A549 (cell line): ENCODE measurements at regions not wholly inside any gene's neighbourhood (a gene's known extent, or its start where the extent isn't known, plus 50 kb on each side); places are given as distances from the start of the nearest gene placed in this dataset.

Experiments used
- ATAC-seq, 2 experiments: fragments of 200-7000 bp in 1 of 2; fragments of >200 bp in 1 of 2; cut with Nextera tagmentation in 1 of 2; cut with Tn5 transposase in 1 of 2; 3 replicates each; pipeline versions ENCODE4 v1.8.0 to v1.9.1; 2018 to 2020; ENCODE audit warnings: mild to moderate bottlenecking in 1 of 2, moderate library complexity in 1 of 2
- CTCF ChIA-PET: fragments of 300-600 bp; sonication (Branson Sonifier 250); formaldehyde crosslinking; extraction: SDS; loops from one replicate; lab custom pipeline; 2021; ENCODE audit warnings: antibody characterized with exemption, inconsistent platforms; lab: Yijun Ruan, JAX
- POLR2A ChIA-PET: fragments of 350-600 bp; formaldehyde crosslinking; extraction: SDS; loops from one replicate; lab custom pipeline; 2021; ENCODE audit warnings: antibody characterized with exemption, inconsistent platforms; lab: Yijun Ruan, JAX
- DNase-seq, 2 experiments: peaks; one replicate each; pipeline versions ENCODE4 v3.0.0 to v3.0.0-alpha.2; 2011 to 2016; ENCODE audit warnings: low read depth in 1 of 2, low spot score in 1 of 2
- FAIRE-seq: peaks from 2 replicates; lab custom pipeline; 2011; peaks lifted over from hg19 to GRCh38; lab: Jason Lieb, UNC
- H3K27ac ChIP-seq, 2 experiments: fragments of >200 bp; sonication (Bioruptor Twin); formaldehyde crosslinking; 3 replicates each; pipeline ENCODE4 v1.5.1; 2016 to 2017
- H3K4me1 ChIP-seq: fragments of >200 bp; sonication (Bioruptor Twin); formaldehyde crosslinking; 3 replicates; pipeline ENCODE4 v1.6.1; 2016
- H3K4me2 ChIP-seq: fragments of >200 bp; sonication (Bioruptor Twin); formaldehyde crosslinking; 3 replicates; pipeline ENCODE4 v1.6.1; 2016
- H3K4me3 ChIP-seq: fragments of >200 bp; sonication (Bioruptor Twin); formaldehyde crosslinking; 3 replicates; pipeline ENCODE4 v1.5.1; 2016
- H3K9me3 ChIP-seq: fragments of >200 bp; sonication (Bioruptor Twin); formaldehyde crosslinking; 3 replicates; pipeline ENCODE4 v1.6.1; 2016
- BHLHE40 ChIP-seq: IDR thresholded peaks from 2 replicates; pipeline ENCODE4 v1.6.1; 2012; ENCODE audit warnings: low read depth, low read length, inconsistent platforms
- CBX2 ChIP-seq: fragments of 200-600 bp; sonication (generic); IDR thresholded peaks from 2 replicates; pipeline ENCODE4 v1.6.1; 2016; ENCODE audit warnings: low read depth, mild to moderate bottlenecking, borderline replicate concordance
- CEBPB ChIP-seq, 2 experiments: fragments of >200 bp in 1 of 2; sonication (Bioruptor Twin) in 1 of 2; formaldehyde crosslinking in 1 of 2; IDR thresholded peaks; 2 replicates each; pipeline ENCODE4 v1.6.1; 2012 to 2016
- CHD2 ChIP-seq: fragments of 150-350 bp; IDR thresholded peaks from 2 replicates; pipeline ENCODE4 v1.6.1; 2014; ENCODE audit warnings: low read length; ENCODE audit not compliant: partially characterized antibody
- CHD4 ChIP-seq: fragments of 200-600 bp; sonication (generic); IDR thresholded peaks from 2 replicates; pipeline ENCODE4 v1.6.1; 2016; ENCODE audit warnings: antibody characterized with exemption, mild to moderate bottlenecking, borderline replicate concordance
- E2F6 ChIP-seq: IDR thresholded peaks from 2 replicates; pipeline ENCODE4 v1.6.1; 2012; ENCODE audit warnings: low read depth, borderline replicate concordance
- ELK1 ChIP-seq: fragments of 150-350 bp; IDR thresholded peaks from 2 replicates; pipeline ENCODE4 v1.6.1; 2014; ENCODE audit warnings: low read depth, mild to moderate bottlenecking, low read length
- FOSL2 ChIP-seq, 2 experiments: fragments of 450-650 bp in 1 of 2; fragments of >200 bp in 1 of 2; sonication (Bioruptor Twin) in 1 of 2; formaldehyde crosslinking; IDR thresholded peaks; 2 replicates each; pipeline versions ENCODE4 v1.5.0 to v1.6.1; 2016 to 2020; ENCODE audit warnings: mild to moderate bottlenecking in 1 of 2, moderate library complexity in 1 of 2
- HES2 ChIP-seq: fragments of >200 bp; sonication (Bioruptor Twin); formaldehyde crosslinking; IDR thresholded peaks from 2 replicates; pipeline ENCODE4 v1.6.1; 2016
- HOXB5 ChIP-seq: fragments of 250-450 bp; sonication (Bioruptor Pico); IDR thresholded peaks from 2 replicates; pipeline ENCODE4 v1.5.0; 2020; ENCODE audit warnings: mild to moderate bottlenecking, moderate library complexity
- MAZ ChIP-seq: fragments of 150-350 bp; IDR thresholded peaks from 2 replicates; pipeline ENCODE4 v1.6.1; 2014; ENCODE audit warnings: antibody characterized with exemption, low read depth, low read length, borderline replicate concordance
- NFE2L2 ChIP-seq: fragments of 150-350 bp; conservative IDR thresholded peaks from 2 replicates; pipeline ENCODE4 v1.6.1; 2014; ENCODE audit warnings: low read length
- PHF8 ChIP-seq: fragments of 200-600 bp; sonication (generic); IDR thresholded peaks from 2 replicates; pipeline ENCODE4 v1.6.1; 2016; ENCODE audit warnings: low read depth, mild to moderate bottlenecking, antibody characterized with exemption, moderate library complexity, borderline replicate concordance
- RAD21 ChIP-seq, 2 experiments: fragments of >200 bp in 1 of 2; sonication (Bioruptor Twin) in 1 of 2; formaldehyde crosslinking in 1 of 2; IDR thresholded peaks in 1 of 2; conservative IDR thresholded peaks in 1 of 2; 2 replicates in 1 of 2; 3 replicates in 1 of 2; pipeline ENCODE4 v1.6.1; 2012 to 2018; ENCODE audit warnings: inconsistent platforms in 1 of 2
- RARB ChIP-seq: fragments of 250-450 bp; sonication (Bioruptor Pico); IDR thresholded peaks from 2 replicates; pipeline ENCODE4 v1.8.0; 2021; ENCODE audit warnings: mild to moderate bottlenecking, moderate library complexity
- RFX5 ChIP-seq: fragments of 450-650 bp; IDR thresholded peaks from 2 replicates; pipeline ENCODE4 v1.7.1; 2014; ENCODE audit warnings: antibody characterized with exemption, mild to moderate bottlenecking, moderate library complexity
- SMC3 ChIP-seq: fragments of >200 bp; sonication (Bioruptor Twin); formaldehyde crosslinking; IDR thresholded peaks from 3 replicates; pipeline ENCODE4 v1.6.1; 2018; ENCODE audit warnings: inconsistent platforms
- SREBF2 ChIP-seq: fragments of 450-650 bp; IDR thresholded peaks from 2 replicates; pipeline ENCODE4 v1.6.1; 2014; ENCODE audit warnings: mild to moderate bottlenecking, moderate library complexity
- TP53 ChIP-seq: fragments of 250-450 bp; sonication (Bioruptor Pico); IDR thresholded peaks from 2 replicates; pipeline ENCODE4 v1.5.0; 2021; ENCODE audit warnings: mild to moderate bottlenecking, moderate library complexity
- ZFP36 ChIP-seq: fragments of 450-650 bp; IDR thresholded peaks from 2 replicates; pipeline ENCODE4 v1.6.1; 2014; ENCODE audit warnings: borderline replicate concordance; ENCODE audit not compliant: partially characterized antibody
- ZNF302 ChIP-seq: fragments of 250-450 bp; sonication (Bioruptor Pico); IDR thresholded peaks from 2 replicates; pipeline ENCODE4 v1.9.0; 2021; ENCODE audit warnings: inconsistent platforms, mild to moderate bottlenecking, moderate library complexity
- ZSCAN20 ChIP-seq: fragments of 250-450 bp; sonication (Bioruptor Pico); IDR thresholded peaks from 2 replicates; pipeline ENCODE4 v1.8.0; 2022; ENCODE audit warnings: mild to moderate bottlenecking, moderate library complexity
- WGBS: methylation state at CpG from one replicate; pipeline ENCODE4 v1.1.6; 2017; ENCODE audit errors: missing lambda C conversion rate; 5-methylcytosine and 5-hydroxymethylcytosine counted together

GRCh38 chr11:95653680-95654079 lies 135.9 kb downstream of the FAM76B start (continued):
- TF ChIP-seq RARB (no peak), PHF8 (no peak)

- TF ChIP-seq ZSCAN20: no peak
- TF ChIP-seq FOSL2 (IDR thresholded peaks at IDR 0.05): no peak
- TF ChIP-seq FOSL2 (CRISPR knock-in tag; IDR thresholded peaks at IDR 0.05): no peak
- no peak for FAIRE-seq
- Histone ChIP-seq H3K27ac (no peak overlapping the region), H3K4me3 (no peak overlapping the region), H3K9me3 (no peaks in the 10 kb centered on the region), H3K4me1 (no peaks in the 10 kb centered on the region), H3K4me2 (no peak overlapping the region)
- ChIA-PET CTCF (no interaction called here), POLR2A (no interaction called here)
- WGBS: 51% methylated on average over 5 of the region's 5 CpGs
- DNase-seq: no peak
- ATAC-seq: no peak
Observed at GRCh38 chr11:95653099-95653498, 136.5 kb downstream of the FAM76B start.

- H3K27ac ChIP-seq: no peak overlapping the region
- H3K4me1 ChIP-seq: no peaks in the 10 kb centered on the region
- H3K4me2 ChIP-seq: no peak overlapping the region
- no peaks in the 10 kb centered on the region for H3K9me3 ChIP-seq
- FAIRE-seq (no peak), ATAC-seq (no peak), DNase-seq (no peak)
- TF ChIP-seq RFX5 (no peak), SREBF2 (no peak), CEBPB (IDR thresholded peaks at IDR 0.05) (no peak), SMC3 (no peak), HOXB5 (CRISPR knock-in tag) (no peak), CHD2 (no peak), TP53 (no peak), E2F6 (no peak), ZNF302 (CRISPR knock-in tag) (no peak), HES2 (no peak), MAZ (no peak), RAD21 (conservative IDR thresholded peaks at IDR 0.05 in 1 of 2, IDR thresholded peaks at IDR 0.05 in 1 of 2) (no peak), NFE2L2 (no peak)
- ChIA-PET CTCF (no interaction called here), POLR2A (no interaction called here)
- 58% methylated on average over 3 of the region's 3 CpGs for WGBS
- no peak overlapping the region for H3K4me3 ChIP-seq
Observed at GRCh38 chr11:95652002-95652472, 137.5 kb downstream of the FAM76B start.

GRCh38 chr11:95650276-95650675 lies 139.3 kb downstream of the FAM76B start:
- ATAC-seq (no peak), DNase-seq (no peak), FAIRE-seq (no peak)
- WGBS: 58% methylated on average over 1 of the region's 1 CpG
- TF ChIP-seq CHD4 (no peak), SREBF2 (no peak), BHLHE40 (no peak), HES2 (no peak), ZFP36 (no peak), ELK1 (no peak), NFE2L2 (no peak), RFX5 (no peak), CBX2 (no peak), FOSL2 (IDR thresholded peaks at IDR 0.05) (no peak), FOSL2 (CRISPR knock-in tag; IDR thresholded peaks at IDR 0.05) (no peak)
- Histone ChIP-seq H3K4me2 (no peak overlapping the region), H3K27ac (no peak overlapping the region), H3K4me1 (no peaks in the 10 kb centered on the region), H3K4me3 (no peak overlapping the region), H3K9me3 (no peaks in the 10 kb centered on the region)
- ChIA-PET CTCF (interaction anchor here (0.8 to 1.1 kb wide), 2 partner anchors 47 to 496 kb away, joined by 3 to 4 read pairs; no protein-coding TSS in a partner anchor), POLR2A (no interaction called here)
